NCI-H146 treated with DMSO at 0.1 percent for 48 hours (cell line): ENCODE measurements at regions not wholly inside any gene's neighbourhood (a gene's known extent, or its start where the extent isn't known, plus 50 kb on each side); places are given as distances from the start of the nearest gene placed in this dataset.

Experiments used
- DNase-seq: peaks from one replicate; lab custom pipeline; 2025; ENCODE audit not compliant: unreplicated experiment; lab: John Stamatoyannopoulos, UW

- no peak for DNase-seq
These were observed 610.5 kb downstream of the ACTR3B start for GRCh38 chr7:153370092-153370491.

GRCh38 chr7:153380636-153381035, 621.1 kb downstream of the ACTR3B start:
- no peak for DNase-seq

GRCh38 chr7:153381275-153382040, 621.9 kb downstream of the ACTR3B start:
- peak; percentile 70 for DNase-seq

- DNase-seq: no peak
These were observed 623.1 kb downstream of the ACTR3B start for GRCh38 chr7:153382641-153383101.

GRCh38 chr7:153383781-153384180, 624.2 kb downstream of the ACTR3B start:
- DNase-seq: no peak

GRCh38 chr7:153385502-153385901, 626.0 kb downstream of the ACTR3B start:
- peak; percentile 56 for DNase-seq

- DNase-seq: peak; percentile 27
These were observed 627.0 kb downstream of the ACTR3B start for GRCh38 chr7:153386556-153386955.

- no peak for DNase-seq
These were observed 629.1 kb downstream of the ACTR3B start for GRCh38 chr7:153388611-153389010.

GRCh38 chr7:153389261-153389660, 629.7 kb downstream of the ACTR3B start:
- DNase-seq: no peak

- DNase-seq: no peak
These were observed 631.4 kb downstream of the ACTR3B start for GRCh38 chr7:153390955-153391354.

- no peak for DNase-seq
These were observed 633.2 kb downstream of the ACTR3B start for GRCh38 chr7:153392726-153393125.

GRCh38 chr7:153393666-153394065, 634.1 kb downstream of the ACTR3B start:
- no peak for DNase-seq

- DNase-seq: no peak
These were observed 636.9 kb downstream of the ACTR3B start for GRCh38 chr7:153396475-153396874.

- no peak for DNase-seq
These were observed 637.9 kb downstream of the ACTR3B start for GRCh38 chr7:153397459-153397858.

- no peak for DNase-seq
These were observed 638.4 kb downstream of the ACTR3B start for GRCh38 chr7:153397906-153398305.

GRCh38 chr7:153398370-153398769, 638.8 kb downstream of the ACTR3B start:
- DNase-seq: no peak

GRCh38 chr7:153398789-153399553, 639.4 kb downstream of the ACTR3B start:
- DNase-seq: no peak

- DNase-seq: peak; percentile 80
These were observed 640.0 kb downstream of the ACTR3B start for GRCh38 chr7:153399554-153399940.

GRCh38 chr7:153400735-153401593, 641.4 kb downstream of the ACTR3B start:
- no peak for DNase-seq

- DNase-seq: no peak
These were observed 642.5 kb downstream of the ACTR3B start for GRCh38 chr7:153401795-153402720.
